Hepatocyte (in vitro differentiated cells): ENCODE measurements at regions not wholly inside any gene's neighbourhood (a gene's known extent, or its start where the extent isn't known, plus 50 kb on each side); places are given as distances from the start of the nearest gene placed in this dataset.

Source experiments
- CTCF ChIP-seq: fragments of 200-600 bp; sonication (generic); IDR thresholded peaks from 2 replicates; pipeline ENCODE4 v1.5.1; 2016; ENCODE audit warnings: antibody characterized with exemption, mild to moderate bottlenecking; ENCODE audit not compliant: poor library complexity
- EZH2 ChIP-seq: fragments of 200-600 bp; sonication (generic); IDR thresholded peaks from 2 replicates; pipeline ENCODE4 v1.6.1; 2016; ENCODE audit warnings: antibody characterized with exemption, mild to moderate bottlenecking, borderline replicate concordance

GRCh38 chr6:54613596-54613995 is 233.0 kb upstream of the FAM83B start:
- TF ChIP-seq CTCF: no peak
- no peak for TF ChIP-seq EZH2
